ENCODE measurements at regions not wholly inside any gene's neighbourhood (a gene's known extent, or its start where the extent isn't known, plus 50 kb on each side); places are given as distances from the start of the nearest gene placed in this dataset.

- POLR2A ChIA-PET, result no interaction called here
- no peak for TF ChIP-seq ZBTB33 (IDR thresholded peaks at IDR 0.05; ENCODE audit: borderline replicate concordance, low read depth)
- TF ChIP-seq REST (IDR thresholded peaks at IDR 0.05; ENCODE audit: low read depth, low read length), result no peak
- no peak for TF ChIP-seq SMC3 (IDR thresholded peaks at IDR 0.05; ENCODE audit: low read depth, low read length)
- TF ChIP-seq YY1 (IDR thresholded peaks at IDR 0.05; ENCODE audit: low read depth), result no peak
- TF ChIP-seq NRF1 (IDR thresholded peaks at IDR 0.05; ENCODE audit: low read depth, low read length), result no peak
- TF ChIP-seq USF1 (IDR thresholded peaks at IDR 0.05; ENCODE audit: borderline replicate concordance, low read depth), result no peak
- TF ChIP-seq, protein P1, sequence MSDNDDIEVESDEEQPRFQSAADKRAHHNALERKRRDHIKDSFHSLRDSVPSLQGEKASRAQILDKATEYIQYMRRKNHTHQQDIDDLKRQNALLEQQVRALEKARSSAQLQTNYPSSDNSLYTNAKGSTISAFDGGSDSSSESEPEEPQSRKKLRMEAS (IDR thresholded peaks at IDR 0.05; ENCODE audit: low read depth), result no peak
- TF ChIP-seq NFIC (IDR thresholded peaks at IDR 0.05; ENCODE audit: borderline replicate concordance), result no peak
- no peak for TF ChIP-seq TEAD4 (IDR thresholded peaks at IDR 0.05; ENCODE audit: borderline replicate concordance, insufficient read depth)
- TF ChIP-seq CHD2 (IDR thresholded peaks at IDR 0.05; ENCODE audit: low read length, partially characterized antibody), result no peak
- TF ChIP-seq RCOR1 (IDR thresholded peaks at IDR 0.05; ENCODE audit: low read length), result no peak
- TF ChIP-seq GABPA (IDR thresholded peaks at IDR 0.05; ENCODE audit: low read depth), result no peak
- H3K27me3 ChIP-seq (ENCODE audit: insufficient read depth), result no peaks in the 10 kb centered on the region
- H2AFZ ChIP-seq (ENCODE audit: low read depth), result no peak overlapping the region
- 38% methylated on average over 12 of the region's 12 CpGs for WGBS (ENCODE audit: low lambda C conversion rate)
- H3K79me2 ChIP-seq (ENCODE audit: insufficient read depth), result no peaks in the 10 kb centered on the region
- no peaks in the 10 kb centered on the region for H3F3A ChIP-seq (replicated peaks; ENCODE audit: insufficient read depth)
- H3K27ac ChIP-seq (ENCODE audit: low read depth in 2 of 2, low read length in 1 of 2), result no peak overlapping the region
- no peaks in the 10 kb centered on the region for H4K20me1 ChIP-seq (ENCODE audit: insufficient read depth)
- no peak for DNase-seq
- CTCF ChIA-PET, result no interaction called here
- peak overlapping the region; percentile 19; the same call in 1 of the 2 replicates for H3K4me2 ChIP-seq
- H3K9me2 ChIP-seq, result no peaks in the 10 kb centered on the region
- H3K9ac ChIP-seq, result no peak overlapping the region
- H3K4me1 ChIP-seq (ENCODE audit: control insufficient read depth in 1 of 2, insufficient read depth in 2 of 2, low read depth in 1 of 2, low read length in 1 of 2), result no peaks in the 10 kb centered on the region; a peak in 1 of 4 replicates
- H3K9me3 ChIP-seq, result no peaks in the 10 kb centered on the region
- H3K36me3 ChIP-seq (replicated peaks in 1 of 2; ENCODE audit: control insufficient read depth in 1 of 2, insufficient read depth in 2 of 2, low read length in 1 of 2), result no peaks in the 10 kb centered on the region
- H3K4me3 ChIP-seq (ENCODE audit: low read depth in 2 of 2, low read length in 1 of 2), result no peak overlapping the region; a peak in 1 of 4 replicates
Observed at GRCh38 chr10:56604624-56605023, 243.6 kb upstream of the ZWINT start.
